GM23338 (cell line): ENCODE measurements at regions not wholly inside any gene's neighbourhood (a gene's known extent, or its start where the extent isn't known, plus 50 kb on each side); places are given as distances from the start of the nearest gene placed in this dataset.

ENCODE experiments used
- ATAC-seq: fragments of 200-7000 bp; cut with Tn5 transposase; 3 replicates; pipeline ENCODE4 v1.9.1; 2020
- DNase-seq: peaks from one replicate; pipeline ENCODE4 v3.0.0-alpha.2; 2015; ENCODE audit warnings: low spot score
- H2AFZ ChIP-seq: fragments of 200-600 bp; sonication (generic); 2 replicates; pipeline ENCODE4 v1.8.0; 2016; ENCODE audit warnings: antibody characterized with exemption, mild to moderate bottlenecking, moderate library complexity
- H3F3A ChIP-seq: fragments of 200-600 bp; sonication (generic); replicated peaks from 2 replicates; pipeline ENCODE4 v1.8.0; 2017; ENCODE audit warnings: antibody characterized with exemption, mixed run types, low read depth
- H3K27ac ChIP-seq: fragments of 200-600 bp; sonication (generic); 2 replicates; pipeline ENCODE4 v1.6.1; 2016; ENCODE audit warnings: low read depth
- H3K27me3 ChIP-seq: fragments of 200-600 bp; sonication (generic); 2 replicates; pipeline ENCODE4 v1.8.0; 2016; ENCODE audit warnings: mild to moderate bottlenecking, mixed run types, moderate library complexity; ENCODE audit not compliant: insufficient read depth
- H3K36me3 ChIP-seq: fragments of 200-600 bp; sonication (generic); 2 replicates; pipeline ENCODE4 v1.8.0; 2016; ENCODE audit warnings: mild to moderate bottlenecking; ENCODE audit not compliant: insufficient read depth
- H3K4me1 ChIP-seq: fragments of 200-600 bp; sonication (generic); 2 replicates; pipeline ENCODE4 v1.8.0; 2016; ENCODE audit warnings: mild to moderate bottlenecking, moderate library complexity; ENCODE audit not compliant: insufficient read depth
- H3K4me2 ChIP-seq: fragments of 200-600 bp; sonication (generic); 2 replicates; pipeline ENCODE4 v1.7.1; 2017; ENCODE audit warnings: mixed run types
- H3K4me3 ChIP-seq: fragments of 200-600 bp; sonication (generic); 2 replicates; pipeline ENCODE4 v1.6.1; 2016; ENCODE audit warnings: mixed run types
- H3K79me2 ChIP-seq: fragments of 200-600 bp; sonication (generic); replicated peaks from 2 replicates; pipeline ENCODE4 v1.8.0; 2017; ENCODE audit warnings: mild to moderate bottlenecking; ENCODE audit not compliant: insufficient read depth
- H3K9me2 ChIP-seq: fragments of 200-600 bp; sonication (generic); 2 replicates; pipeline ENCODE4 v1.8.0; 2017; ENCODE audit not compliant: insufficient read depth
- H4K20me1 ChIP-seq: fragments of 200-600 bp; sonication (generic); replicated peaks from 2 replicates; pipeline ENCODE4 v1.8.0; 2017; ENCODE audit warnings: mild to moderate bottlenecking; ENCODE audit not compliant: insufficient read depth
- H3K27ac Mint-ChIP-seq: 2 replicates; pipeline ENCODE4 v1.8.0; 2020; ENCODE audit warnings: inconsistent platforms, mild to moderate bottlenecking, moderate library complexity, mixed read lengths
- H3K27me3 Mint-ChIP-seq: 3 replicates; pipeline ENCODE4 v1.8.0; 2022; ENCODE audit warnings: low read depth, mild to moderate bottlenecking, moderate library complexity, mixed read lengths, inconsistent platforms; ENCODE audit not compliant: insufficient read depth, poor library complexity
- H3K36me3 Mint-ChIP-seq: 3 replicates; pipeline ENCODE4 v1.8.0; 2021; ENCODE audit warnings: low read depth, mild to moderate bottlenecking, inconsistent platforms, moderate library complexity, mixed read lengths
- H3K4me1 Mint-ChIP-seq: 3 replicates; pipeline ENCODE4 v1.8.0; 2020; ENCODE audit warnings: mild to moderate bottlenecking, inconsistent platforms, mixed read lengths
- H3K4me3 Mint-ChIP-seq: 3 replicates; pipeline ENCODE4 v1.8.0; 2021; ENCODE audit warnings: moderate library complexity, mild to moderate bottlenecking, inconsistent platforms, mixed read lengths
- H3K9me3 Mint-ChIP-seq: 3 replicates; pipeline ENCODE4 v1.8.0; 2020; ENCODE audit warnings: moderate library complexity, mild to moderate bottlenecking, inconsistent platforms, mixed read lengths
- CREB1 ChIP-seq: fragments of 250-450 bp; sonication (Bioruptor Pico); IDR thresholded peaks from 2 replicates; pipeline ENCODE4 v1.5.0; 2020; ENCODE audit warnings: low read depth, mild to moderate bottlenecking, moderate library complexity
- EZH2 ChIP-seq: fragments of 200-600 bp; sonication (generic); IDR thresholded peaks from one replicate; pipeline ENCODE4 v1.8.0; 2017; ENCODE audit warnings: antibody characterized with exemption, mild to moderate bottlenecking, low read depth; ENCODE audit not compliant: unreplicated experiment
- EZH2phosphoT487 ChIP-seq: fragments of 200-600 bp; sonication (generic); IDR thresholded peaks from one replicate; pipeline ENCODE4 v1.8.1; 2018; ENCODE audit warnings: antibody characterized with exemption; ENCODE audit not compliant: unreplicated experiment
- NANOG ChIP-seq: IDR thresholded peaks from 2 replicates; pipeline ENCODE4 v1.6.1; 2016; ENCODE audit warnings: antibody characterized with exemption, borderline replicate concordance
- POLR2AphosphoS5 ChIP-seq: IDR thresholded peaks from 2 replicates; pipeline ENCODE4 v1.6.1; 2016; ENCODE audit warnings: antibody characterized with exemption, low read depth
- ZNF114 ChIP-seq: fragments of 250-450 bp; sonication (Bioruptor Pico); IDR thresholded peaks from 2 replicates; pipeline ENCODE4 v1.5.0; 2020; ENCODE audit warnings: mild to moderate bottlenecking, moderate library complexity
- ZNF331 ChIP-seq: fragments of 250-450 bp; sonication (Bioruptor Pico); IDR thresholded peaks from 2 replicates; pipeline ENCODE4 v1.5.0; 2020; ENCODE audit warnings: low read depth, mild to moderate bottlenecking, moderate library complexity
- TF ChIP-seq, protein P1 (sequence below): IDR thresholded peaks from 2 replicates; pipeline ENCODE4 v1.6.1; 2016; ENCODE audit warnings: antibody characterized with exemption
- TF ChIP-seq, protein P2 (sequence below): IDR thresholded peaks from one replicate; pipeline ENCODE4 v1.6.1; 2018; ENCODE audit warnings: antibody characterized with exemption; ENCODE audit not compliant: unreplicated experiment
- TF ChIP-seq, protein P3 (sequence below), 2 experiments: fragments of 200-600 bp in 1 of 2; sonication (generic) in 1 of 2; conservative IDR thresholded peaks; 2 replicates each; pipeline versions ENCODE4 v1.5.1 to v1.6.1; 2016 to 2017; ENCODE audit warnings: antibody characterized with exemption in 2 of 2, low read depth in 2 of 2, mild to moderate bottlenecking in 2 of 2, moderate library complexity in 1 of 2

DNA sequence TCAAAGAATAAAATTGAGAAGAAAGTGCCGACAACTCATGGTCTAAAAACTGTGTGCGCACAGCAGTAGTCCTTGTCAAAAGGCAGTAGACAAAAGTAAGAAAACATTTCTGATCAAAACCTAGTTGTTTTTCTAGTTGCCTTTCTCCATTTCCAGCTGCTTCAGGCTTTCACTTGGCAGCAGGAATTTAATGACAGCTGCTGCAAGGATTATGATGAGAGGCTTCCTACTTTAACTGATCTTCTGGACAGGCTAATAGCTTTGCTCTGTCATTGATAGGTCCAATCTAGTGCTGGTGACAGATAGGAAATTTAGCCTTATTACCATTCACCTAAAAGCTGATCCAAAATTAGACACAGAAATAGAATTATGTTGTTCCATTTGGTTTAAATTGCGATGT lies 110.7 kb upstream of the SEMA3C start (continued):
- TF ChIP-seq, protein P1, sequence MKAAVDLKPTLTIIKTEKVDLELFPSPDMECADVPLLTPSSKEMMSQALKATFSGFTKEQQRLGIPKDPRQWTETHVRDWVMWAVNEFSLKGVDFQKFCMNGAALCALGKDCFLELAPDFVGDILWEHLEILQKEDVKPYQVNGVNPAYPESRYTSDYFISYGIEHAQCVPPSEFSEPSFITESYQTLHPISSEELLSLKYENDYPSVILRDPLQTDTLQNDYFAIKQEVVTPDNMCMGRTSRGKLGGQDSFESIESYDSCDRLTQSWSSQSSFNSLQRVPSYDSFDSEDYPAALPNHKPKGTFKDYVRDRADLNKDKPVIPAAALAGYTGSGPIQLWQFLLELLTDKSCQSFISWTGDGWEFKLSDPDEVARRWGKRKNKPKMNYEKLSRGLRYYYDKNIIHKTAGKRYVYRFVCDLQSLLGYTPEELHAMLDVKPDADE: no peak
- TF ChIP-seq, protein P2, sequence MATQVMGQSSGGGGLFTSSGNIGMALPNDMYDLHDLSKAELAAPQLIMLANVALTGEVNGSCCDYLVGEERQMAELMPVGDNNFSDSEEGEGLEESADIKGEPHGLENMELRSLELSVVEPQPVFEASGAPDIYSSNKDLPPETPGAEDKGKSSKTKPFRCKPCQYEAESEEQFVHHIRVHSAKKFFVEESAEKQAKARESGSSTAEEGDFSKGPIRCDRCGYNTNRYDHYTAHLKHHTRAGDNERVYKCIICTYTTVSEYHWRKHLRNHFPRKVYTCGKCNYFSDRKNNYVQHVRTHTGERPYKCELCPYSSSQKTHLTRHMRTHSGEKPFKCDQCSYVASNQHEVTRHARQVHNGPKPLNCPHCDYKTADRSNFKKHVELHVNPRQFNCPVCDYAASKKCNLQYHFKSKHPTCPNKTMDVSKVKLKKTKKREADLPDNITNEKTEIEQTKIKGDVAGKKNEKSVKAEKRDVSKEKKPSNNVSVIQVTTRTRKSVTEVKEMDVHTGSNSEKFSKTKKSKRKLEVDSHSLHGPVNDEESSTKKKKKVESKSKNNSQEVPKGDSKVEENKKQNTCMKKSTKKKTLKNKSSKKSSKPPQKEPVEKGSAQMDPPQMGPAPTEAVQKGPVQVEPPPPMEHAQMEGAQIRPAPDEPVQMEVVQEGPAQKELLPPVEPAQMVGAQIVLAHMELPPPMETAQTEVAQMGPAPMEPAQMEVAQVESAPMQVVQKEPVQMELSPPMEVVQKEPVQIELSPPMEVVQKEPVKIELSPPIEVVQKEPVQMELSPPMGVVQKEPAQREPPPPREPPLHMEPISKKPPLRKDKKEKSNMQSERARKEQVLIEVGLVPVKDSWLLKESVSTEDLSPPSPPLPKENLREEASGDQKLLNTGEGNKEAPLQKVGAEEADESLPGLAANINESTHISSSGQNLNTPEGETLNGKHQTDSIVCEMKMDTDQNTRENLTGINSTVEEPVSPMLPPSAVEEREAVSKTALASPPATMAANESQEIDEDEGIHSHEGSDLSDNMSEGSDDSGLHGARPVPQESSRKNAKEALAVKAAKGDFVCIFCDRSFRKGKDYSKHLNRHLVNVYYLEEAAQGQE: no peak

DNA sequence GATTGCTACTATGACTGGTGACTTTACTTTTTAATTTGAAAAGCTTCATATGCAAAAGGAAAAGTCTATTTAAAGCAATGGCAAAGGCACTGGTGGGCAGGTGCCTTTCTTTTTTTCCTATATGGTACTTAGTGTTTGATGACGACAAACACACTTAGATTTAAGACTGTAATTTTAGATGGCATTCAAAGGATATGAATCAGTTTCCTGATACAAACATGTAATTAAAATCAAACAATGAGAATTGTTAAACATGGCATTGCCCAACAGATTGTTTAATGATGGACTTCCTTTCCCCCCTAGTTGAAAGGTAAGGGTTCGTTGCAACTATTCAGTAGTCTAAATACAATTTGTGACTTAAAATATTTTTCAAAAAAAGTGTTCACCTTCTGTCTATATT lies 106.5 kb upstream of the SEMA3C start:
- Mint-ChIP-seq H3K4me1 (no peaks in the 10 kb centered on the region), H3K9me3 (peaks cover 2% of the 10 kb centered on the region; the same call in 2 of the 3 replicates), H3K36me3 (no peaks in the 10 kb centered on the region), H3K27ac (no peak overlapping the region), H3K4me3 (no peak overlapping the region), H3K27me3 (no peaks in the 10 kb centered on the region)
- no peaks in the 10 kb centered on the region for H3F3A ChIP-seq
- H3K4me3 ChIP-seq: no peak overlapping the region
- H3K9me2 ChIP-seq: no peaks in the 10 kb centered on the region
- no peak overlapping the region for H3K27ac ChIP-seq
- DNase-seq (no peak), ATAC-seq (no peak)
- H3K4me2 ChIP-seq: no peak overlapping the region
- no peaks in the 10 kb centered on the region for H3K79me2 ChIP-seq
- H3K4me1 ChIP-seq: no peaks in the 10 kb centered on the region
- H3K36me3 ChIP-seq: no peaks in the 10 kb centered on the region
- no peaks in the 10 kb centered on the region for H4K20me1 ChIP-seq
- no peaks in the 10 kb centered on the region for H3K27me3 ChIP-seq
- no peak overlapping the region for H2AFZ ChIP-seq
- no peak for TF ChIP-seq ZNF331 (CRISPR knock-in tag)
- TF ChIP-seq, protein P2: no peak
- TF ChIP-seq POLR2AphosphoS5: no peak
- TF ChIP-seq EZH2phosphoT487: no peak
- TF ChIP-seq CREB1 (CRISPR knock-in tag): no peak
- TF ChIP-seq, protein P3, sequence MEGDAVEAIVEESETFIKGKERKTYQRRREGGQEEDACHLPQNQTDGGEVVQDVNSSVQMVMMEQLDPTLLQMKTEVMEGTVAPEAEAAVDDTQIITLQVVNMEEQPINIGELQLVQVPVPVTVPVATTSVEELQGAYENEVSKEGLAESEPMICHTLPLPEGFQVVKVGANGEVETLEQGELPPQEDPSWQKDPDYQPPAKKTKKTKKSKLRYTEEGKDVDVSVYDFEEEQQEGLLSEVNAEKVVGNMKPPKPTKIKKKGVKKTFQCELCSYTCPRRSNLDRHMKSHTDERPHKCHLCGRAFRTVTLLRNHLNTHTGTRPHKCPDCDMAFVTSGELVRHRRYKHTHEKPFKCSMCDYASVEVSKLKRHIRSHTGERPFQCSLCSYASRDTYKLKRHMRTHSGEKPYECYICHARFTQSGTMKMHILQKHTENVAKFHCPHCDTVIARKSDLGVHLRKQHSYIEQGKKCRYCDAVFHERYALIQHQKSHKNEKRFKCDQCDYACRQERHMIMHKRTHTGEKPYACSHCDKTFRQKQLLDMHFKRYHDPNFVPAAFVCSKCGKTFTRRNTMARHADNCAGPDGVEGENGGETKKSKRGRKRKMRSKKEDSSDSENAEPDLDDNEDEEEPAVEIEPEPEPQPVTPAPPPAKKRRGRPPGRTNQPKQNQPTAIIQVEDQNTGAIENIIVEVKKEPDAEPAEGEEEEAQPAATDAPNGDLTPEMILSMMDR (conservative IDR thresholded peaks at IDR 0.05; ENCODE audit: low read depth in 2 of 2): no peak
- no peak for TF ChIP-seq ZNF114
- no peak for TF ChIP-seq EZH2
- TF ChIP-seq NANOG: no peak
- TF ChIP-seq, protein P1: no peak
